Upper lobe of right lung (tissue), 1 donor: ENCODE measurements at regions not wholly inside any gene's neighbourhood (a gene's known extent, or its start where the extent isn't known, plus 50 kb on each side); places are given as distances from the start of the nearest gene placed in this dataset.

Source experiments
- ATAC-seq: fragments of 200-7000 bp; cut with Tn5 transposase; one replicate; pipeline ENCODE4 v1.9.1; 2020; ENCODE audit warnings: mild to moderate bottlenecking, moderate library complexity
- DNase-seq: peaks from one replicate; pipeline ENCODE4 v3.0.0-alpha.2; 2020
- H3K27ac ChIP-seq: fragments of 200-600 bp; one replicate; pipeline ENCODE4 v1.8.0; 2022
- H3K27me3 ChIP-seq: fragments of 200-600 bp; one replicate; pipeline ENCODE4 v1.8.0; 2022; ENCODE audit warnings: mild to moderate bottlenecking
- H3K36me3 ChIP-seq: fragments of 200-600 bp; one replicate; pipeline ENCODE4 v1.8.0; 2022
- H3K4me1 ChIP-seq: fragments of 200-600 bp; one replicate; pipeline ENCODE4 v1.8.0; 2022
- H3K4me3 ChIP-seq: fragments of 200-600 bp; one replicate; pipeline ENCODE4 v1.8.0; 2022; ENCODE audit warnings: mild to moderate bottlenecking
- H3K9me3 ChIP-seq: fragments of 200-600 bp; one replicate; pipeline ENCODE4 v1.8.0; 2022
- intact Hi-C: fragments of 100-400 bp; cut with DNase I; formaldehyde crosslinking; loops from one replicate; pipeline ENCODE4 v1.11.0; 2022
- TF ChIP-seq, protein P1 (sequence below): fragments of 200-600 bp; IDR thresholded peaks from one replicate; pipeline ENCODE4 v1.8.0; 2022; ENCODE audit warnings: antibody characterized with exemption
- donor health status: DM: no; HTN: yes; CAD: no; lungs with severe emphysema.

DNA sequence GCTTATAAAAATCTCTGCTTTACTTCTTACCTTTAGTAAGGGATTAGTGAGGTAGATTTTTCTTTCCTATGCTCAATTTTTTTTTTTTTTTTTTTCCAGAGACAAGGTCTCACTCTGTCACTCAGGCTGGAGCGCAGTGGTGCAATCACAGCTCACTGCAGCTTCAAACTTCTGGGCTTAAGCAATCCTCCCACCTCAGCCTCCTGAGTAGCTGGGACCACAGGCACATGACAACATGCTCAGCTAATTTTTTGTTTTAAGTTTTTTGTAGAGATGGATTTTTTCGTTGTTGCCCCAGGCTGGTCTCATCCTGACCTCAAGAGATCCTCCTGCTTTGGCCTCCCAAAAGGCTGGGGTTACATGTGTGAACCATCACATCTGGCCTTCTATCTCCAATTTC lies 58.9 kb upstream of the RREB1 start:
- ATAC-seq = no peak
- H3K4me1 ChIP-seq = peaks cover 17% of the 10 kb centered on the region
- no peaks in the 10 kb centered on the region for H3K36me3 ChIP-seq
- H3K4me3 ChIP-seq = no peak overlapping the region
- no peak for DNase-seq
- H3K27me3 ChIP-seq = no peaks in the 10 kb centered on the region
- H3K9me3 ChIP-seq = no peaks in the 10 kb centered on the region
- intact Hi-C loops = no loop called here
- no peak overlapping the region for H3K27ac ChIP-seq
- TF ChIP-seq, protein P1, sequence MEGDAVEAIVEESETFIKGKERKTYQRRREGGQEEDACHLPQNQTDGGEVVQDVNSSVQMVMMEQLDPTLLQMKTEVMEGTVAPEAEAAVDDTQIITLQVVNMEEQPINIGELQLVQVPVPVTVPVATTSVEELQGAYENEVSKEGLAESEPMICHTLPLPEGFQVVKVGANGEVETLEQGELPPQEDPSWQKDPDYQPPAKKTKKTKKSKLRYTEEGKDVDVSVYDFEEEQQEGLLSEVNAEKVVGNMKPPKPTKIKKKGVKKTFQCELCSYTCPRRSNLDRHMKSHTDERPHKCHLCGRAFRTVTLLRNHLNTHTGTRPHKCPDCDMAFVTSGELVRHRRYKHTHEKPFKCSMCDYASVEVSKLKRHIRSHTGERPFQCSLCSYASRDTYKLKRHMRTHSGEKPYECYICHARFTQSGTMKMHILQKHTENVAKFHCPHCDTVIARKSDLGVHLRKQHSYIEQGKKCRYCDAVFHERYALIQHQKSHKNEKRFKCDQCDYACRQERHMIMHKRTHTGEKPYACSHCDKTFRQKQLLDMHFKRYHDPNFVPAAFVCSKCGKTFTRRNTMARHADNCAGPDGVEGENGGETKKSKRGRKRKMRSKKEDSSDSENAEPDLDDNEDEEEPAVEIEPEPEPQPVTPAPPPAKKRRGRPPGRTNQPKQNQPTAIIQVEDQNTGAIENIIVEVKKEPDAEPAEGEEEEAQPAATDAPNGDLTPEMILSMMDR = no peak

DNA sequence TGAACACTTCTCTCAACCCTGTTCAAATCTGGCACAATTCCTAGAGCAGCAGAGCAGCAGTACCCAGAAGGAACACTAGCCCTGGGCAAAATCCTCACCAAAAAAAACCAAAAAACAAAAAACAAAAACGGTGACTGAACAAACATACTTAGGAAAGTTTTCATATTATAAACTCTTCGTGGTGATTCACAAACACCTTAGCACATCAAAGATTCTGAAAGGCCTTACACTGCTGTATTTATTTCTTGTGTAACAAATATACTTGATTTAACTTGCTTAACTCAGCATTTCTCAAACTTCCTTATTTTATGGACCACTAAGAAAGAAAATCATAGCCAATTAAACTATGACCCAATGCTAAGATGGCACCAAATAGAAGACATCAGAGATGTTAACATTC lies 57.8 kb upstream of the RREB1 start:
- H3K36me3 ChIP-seq = no peaks in the 10 kb centered on the region
- no peak overlapping the region for H3K4me3 ChIP-seq
- H3K27me3 ChIP-seq = no peaks in the 10 kb centered on the region
- TF ChIP-seq, protein P1 = no peak
- H3K4me1 ChIP-seq = peaks cover 17% of the 10 kb centered on the region
- intact Hi-C loops = no loop called here
- no peaks in the 10 kb centered on the region for H3K9me3 ChIP-seq
- DNase-seq (no peak), ATAC-seq (no peak)
- H3K27ac ChIP-seq = no peak overlapping the region

DNA sequence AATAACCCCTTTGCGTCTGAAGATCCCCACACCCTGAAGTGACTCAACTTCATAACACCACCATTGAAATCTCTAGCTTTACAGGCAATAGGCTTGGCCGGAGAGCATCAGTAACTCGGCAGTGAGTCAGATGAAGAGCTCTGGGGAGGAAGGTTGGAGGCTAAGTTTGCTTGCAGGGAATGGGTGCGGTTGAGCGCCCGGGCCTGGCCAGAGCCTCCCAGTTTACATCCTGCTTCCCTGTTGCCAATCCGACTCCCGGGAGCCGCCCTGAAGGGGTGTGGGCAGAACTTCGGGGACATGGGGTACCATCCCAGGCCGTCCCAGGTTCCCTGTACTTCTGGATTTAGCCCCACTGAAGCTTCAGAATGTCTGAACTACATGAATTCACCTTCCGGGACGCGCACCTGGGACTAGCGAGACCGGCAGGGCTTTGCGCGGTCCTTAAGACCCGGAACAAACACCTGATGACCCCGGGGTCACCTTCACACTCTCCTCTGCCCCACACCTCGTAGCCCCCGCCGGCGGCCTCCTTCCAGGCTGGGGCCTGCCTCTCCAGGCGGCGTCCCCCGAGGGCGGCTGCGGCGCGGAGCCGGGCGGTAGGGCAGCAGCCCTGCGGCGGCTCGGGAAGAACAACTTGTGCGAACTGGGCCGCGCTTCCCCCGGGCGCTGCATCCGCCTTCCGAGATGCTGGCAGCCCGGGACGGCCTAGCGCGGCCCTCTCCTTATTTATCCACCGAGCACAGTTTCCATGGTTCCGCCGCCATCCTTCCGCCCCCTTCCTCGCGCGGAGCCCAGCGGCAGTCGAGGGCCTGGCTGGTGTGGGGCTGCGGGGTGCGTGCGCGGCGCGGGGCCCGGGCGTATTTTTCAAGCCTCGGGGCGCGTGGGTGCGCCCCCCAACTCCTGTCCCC lies 56.6 kb upstream of the RREB1 start:
- TF ChIP-seq, protein P1 = no peak
- Histone ChIP-seq H3K27ac (peak overlapping the region; percentile 90), H3K27me3 (no peaks in the 10 kb centered on the region), H3K4me1 (peaks cover 17% of the 10 kb centered on the region), H3K4me3 (peak overlapping the region; percentile 73), H3K36me3 (no peaks in the 10 kb centered on the region), H3K9me3 (no peaks in the 10 kb centered on the region)
- DNase-seq (peak; percentile 84), ATAC-seq (peak; percentile 71)
- intact Hi-C loops = no loop called here

GRCh38 chr6:7051780-7052442 lies 55.9 kb upstream of the RREB1 start:
- intact Hi-C loops = no loop called here
- Histone ChIP-seq H3K4me1 (peaks cover 17% of the 10 kb centered on the region), H3K27ac (peak overlapping the region; percentile 90), H3K36me3 (no peaks in the 10 kb centered on the region), H3K27me3 (no peaks in the 10 kb centered on the region), H3K4me3 (peak overlapping the region; percentile 73), H3K9me3 (no peaks in the 10 kb centered on the region)
- peak; percentile 79 for ATAC-seq
- peak; percentile 86 for DNase-seq
- TF ChIP-seq, protein P1 = no peak

DNA sequence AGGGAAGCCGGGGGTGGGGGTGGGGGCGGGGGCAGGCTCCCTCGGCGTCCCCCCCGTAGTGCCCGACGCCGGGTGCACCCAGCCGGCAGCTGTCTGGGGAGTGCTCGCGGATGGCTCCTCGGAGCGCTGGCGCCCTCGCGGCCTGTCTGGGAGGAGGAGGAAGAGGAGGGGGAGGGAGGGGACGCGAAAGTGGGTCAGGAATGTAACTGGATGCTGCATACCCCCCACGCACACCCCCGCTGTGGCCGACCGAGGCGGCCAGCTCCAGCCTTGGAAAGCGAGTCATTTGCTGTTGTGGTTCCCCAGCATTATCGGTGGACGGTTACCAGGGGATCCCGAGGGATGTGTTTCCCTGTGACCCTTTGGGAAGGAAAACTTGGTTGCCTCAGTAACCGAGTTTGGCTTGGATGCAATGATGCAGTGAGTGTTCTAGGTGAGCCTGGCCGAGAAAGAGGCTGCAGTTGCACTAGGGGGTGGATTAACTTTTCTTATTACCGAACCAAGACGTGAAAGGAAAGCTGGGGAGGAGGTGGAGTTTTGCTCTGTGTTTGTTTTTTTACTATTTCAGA lies 55.2 kb upstream of the RREB1 start:
- H3K36me3 ChIP-seq = no peaks in the 10 kb centered on the region
- TF ChIP-seq, protein P1 = no peak
- intact Hi-C loops = no loop called here
- ATAC-seq = peak; percentile 74
- peaks cover 17% of the 10 kb centered on the region for H3K4me1 ChIP-seq
- H3K27me3 ChIP-seq = no peaks in the 10 kb centered on the region
- no peaks in the 10 kb centered on the region for H3K9me3 ChIP-seq
- H3K27ac ChIP-seq = peak overlapping the region; percentile 90
- peak overlapping the region; percentile 73 for H3K4me3 ChIP-seq
- peak; percentile 83 for DNase-seq
